Heart left ventricle (tissue), 16 donors: ENCODE measurements at regions not wholly inside any gene's neighbourhood (a gene's known extent, or its start where the extent isn't known, plus 50 kb on each side); places are given as distances from the start of the nearest gene placed in this dataset.

ENCODE experiments used
- ATAC-seq, 4 donors: fragments of 200-7000 bp; cut with Tn5 transposase; one replicate each; pipeline ENCODE4 v1.9.1; 2020 to 2022; ENCODE audit warnings: moderate library complexity in 4 of 4, mild to moderate bottlenecking in 3 of 4, moderate number of reproducible peaks in 1 of 4
- DNase-seq, 5 donors: peaks; one replicate each; pipeline ENCODE4 v3.0.0-alpha.2; 2020
- H3K27ac ChIP-seq, 12 donors: fragments of 200-600 bp; sonication (generic) in 4 of 12; one replicate each; pipeline versions ENCODE4 v1.5.0 to v1.8.0; 2016 to 2022; ENCODE audit warnings: mild to moderate bottlenecking in 2 of 12
- H3K27me3 ChIP-seq, 9 donors: fragments of 200-600 bp; sonication (generic) in 2 of 9; one replicate each; pipeline versions ENCODE4 v1.5.1 to v1.8.0; 2016 to 2022; ENCODE audit warnings: mild to moderate bottlenecking in 3 of 9
- H3K36me3 ChIP-seq, 9 donors: fragments of 200-600 bp; sonication (generic) in 2 of 9; one replicate each; pipeline versions ENCODE4 v1.5.0 to v1.8.0; 2018 to 2022; ENCODE audit warnings: mild to moderate bottlenecking in 2 of 9
- H3K4me1 ChIP-seq, 12 donors: fragments of 200-600 bp; sonication (generic) in 4 of 12; one replicate each; pipeline versions ENCODE4 v1.5.0 to v1.8.0; 2016 to 2022; ENCODE audit warnings: mild to moderate bottlenecking in 3 of 12
- H3K4me3 ChIP-seq, 12 donors: fragments of 200-600 bp; sonication (generic) in 4 of 12; one replicate each; pipeline versions ENCODE4 v1.5.0 to v1.8.0; 2017 to 2022; ENCODE audit warnings: mild to moderate bottlenecking in 9 of 12, moderate library complexity in 4 of 12
- H3K9me3 ChIP-seq, 12 donors: fragments of 200-600 bp; sonication (generic) in 4 of 12; one replicate each; pipeline versions ENCODE4 v1.5.0 to v1.8.0; 2016 to 2022; ENCODE audit warnings: mild to moderate bottlenecking in 1 of 12
- POLR2A ChIP-seq, 2 donors: fragments of 450-650 bp; IDR thresholded peaks; one replicate each; pipeline ENCODE4 v1.6.1; 2017; ENCODE audit warnings: antibody characterized with exemption in 2 of 2, mild to moderate bottlenecking in 2 of 2, moderate library complexity in 2 of 2
- WGBS, 4 donors: extraction: QIAGEN DNeasy Blood & Tissue Kit in 2 of 4; methylation state at CpG; one replicate each; pipeline versions ENCODE4 v1.1.5 to v1.1.7; 2013 to 2018; 5-methylcytosine and 5-hydroxymethylcytosine counted together
- intact Hi-C, 10 donors: fragments of 100-400 bp; cut with DNase I; formaldehyde crosslinking; loops; one replicate each; pipeline versions ENCODE4 v1.11.1 to v1.14.2; 2022
- TF ChIP-seq, protein P1 (sequence below), 12 donors: fragments of 200-600 bp; sonication (generic) in 4 of 12; IDR thresholded peaks; one replicate each; pipeline versions ENCODE4 v1.5.0 to v1.8.0; 2018 to 2022; ENCODE audit warnings: antibody characterized with exemption in 12 of 12, mild to moderate bottlenecking in 5 of 12
- donor health status: ischemic (EF 13 %, LVEDD 7.1; RV severe dilation, severe dysfunction).
- donor health status: healthy with polysubstance abuse.
- donor health status: DM: no; HTN: yes; CAD: no.
- donor health status: DM: no; HTN: no; CAD: no.
- donor health status: ischemic (EF 25% LVEDD 6.9; RV normal size, moderate dysfunction).
- donor health status: ischemic (EF 25% LVEDD 5.7; RV mildly dilated, moderate dysfunction).
- donor health status: healthy.
- donor health status: DM: yes; HTN: yes; CAD: no.
- donor health status: ischemic (EF 35%, LVEDD 5.7; RV mildly dilated, moderate dysfunction).
- donor health status: nonischemic (EF 11% LVEDD 7.7; RV severe dilation, severe dysfunction).
- donor health status: DM: yes; HTN: yes; CAD: no.
- donor health status: PGD.
- donor health status: ischemic (EF 29% LVEDD 5.4; RV normal size, mild dysfunction).
- donor health status: nonischemic (EF 23%, LVEDD 6.1; RV moderate dilation, normal function).

DNA sequence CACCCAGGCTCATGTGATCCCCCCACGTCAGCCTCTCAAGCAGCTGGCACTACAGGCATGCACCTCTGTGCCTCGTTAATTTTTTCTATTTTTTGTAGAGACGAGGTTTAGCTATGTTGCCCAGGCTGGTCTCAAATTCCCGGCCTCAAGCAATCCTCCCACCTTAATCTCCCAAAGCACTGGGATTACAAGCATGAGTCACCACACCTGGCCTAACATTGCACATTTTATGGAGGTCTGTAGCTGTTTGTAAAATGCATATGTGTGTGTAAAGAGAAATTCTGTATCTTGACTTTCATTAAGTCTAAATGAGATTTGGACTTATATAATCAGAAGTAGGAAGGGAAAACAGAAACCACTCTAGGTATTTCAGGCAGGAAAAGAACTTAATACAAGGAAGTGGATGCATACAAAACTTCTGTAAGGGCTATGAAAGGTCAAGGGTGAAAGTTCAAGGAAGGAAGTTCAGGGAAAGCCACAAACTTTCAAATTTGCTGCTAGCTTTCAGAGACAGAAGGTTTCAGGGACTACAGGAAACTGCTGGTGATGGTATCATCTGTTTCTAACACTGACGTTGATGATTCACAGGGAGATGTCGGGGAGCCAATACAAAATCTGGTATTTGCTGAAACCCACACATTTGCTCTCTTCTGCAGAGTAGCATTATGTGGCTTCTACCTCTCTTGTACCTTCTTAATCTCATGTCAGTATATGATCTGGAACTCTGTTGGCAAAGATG lies 209.4 kb downstream of the PIK3R1 start:
- Histone ChIP-seq H3K36me3 (no peaks in the 10 kb centered on the region), H3K4me3 (no peak overlapping the region), H3K9me3 (no peaks in the 10 kb centered on the region), H3K27ac (peak overlapping the region in 1 of 12 donors; percentile 27), H3K27me3 (no peaks in the 10 kb centered on the region), H3K4me1 (peaks cover 0 to 22% (median 7%) of the 10 kb centered on the region in 12 donors)
- no peak for TF ChIP-seq POLR2A (IDR thresholded peaks at IDR 0.05)
- TF ChIP-seq, protein P1, sequence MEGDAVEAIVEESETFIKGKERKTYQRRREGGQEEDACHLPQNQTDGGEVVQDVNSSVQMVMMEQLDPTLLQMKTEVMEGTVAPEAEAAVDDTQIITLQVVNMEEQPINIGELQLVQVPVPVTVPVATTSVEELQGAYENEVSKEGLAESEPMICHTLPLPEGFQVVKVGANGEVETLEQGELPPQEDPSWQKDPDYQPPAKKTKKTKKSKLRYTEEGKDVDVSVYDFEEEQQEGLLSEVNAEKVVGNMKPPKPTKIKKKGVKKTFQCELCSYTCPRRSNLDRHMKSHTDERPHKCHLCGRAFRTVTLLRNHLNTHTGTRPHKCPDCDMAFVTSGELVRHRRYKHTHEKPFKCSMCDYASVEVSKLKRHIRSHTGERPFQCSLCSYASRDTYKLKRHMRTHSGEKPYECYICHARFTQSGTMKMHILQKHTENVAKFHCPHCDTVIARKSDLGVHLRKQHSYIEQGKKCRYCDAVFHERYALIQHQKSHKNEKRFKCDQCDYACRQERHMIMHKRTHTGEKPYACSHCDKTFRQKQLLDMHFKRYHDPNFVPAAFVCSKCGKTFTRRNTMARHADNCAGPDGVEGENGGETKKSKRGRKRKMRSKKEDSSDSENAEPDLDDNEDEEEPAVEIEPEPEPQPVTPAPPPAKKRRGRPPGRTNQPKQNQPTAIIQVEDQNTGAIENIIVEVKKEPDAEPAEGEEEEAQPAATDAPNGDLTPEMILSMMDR (IDR thresholded peaks at IDR 0.05): no peak
- ATAC-seq (no peak), DNase-seq (no peak)
- WGBS, 4 donors: 70 to 74% (median 73%) methylated on average over 6 of the region's 6 CpGs
- intact Hi-C loops: no loop called here

DNA sequence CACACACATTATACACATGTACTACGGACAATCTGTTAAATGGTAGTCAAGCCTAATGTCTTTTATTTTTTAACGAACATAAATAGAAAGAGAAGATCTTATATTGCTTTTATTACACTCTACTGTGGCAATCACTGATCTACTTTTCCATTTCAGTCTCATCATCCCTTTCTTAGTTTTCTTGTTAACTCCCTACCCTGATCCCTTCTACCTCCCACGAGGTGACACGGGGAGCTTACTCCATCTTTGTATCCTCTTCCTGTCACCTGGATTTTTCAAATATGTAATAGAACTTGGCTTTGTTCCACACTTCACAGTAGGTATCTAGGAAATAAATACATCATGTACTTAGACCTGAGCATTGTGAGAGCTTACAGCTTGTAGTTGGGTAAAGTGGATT lies 211.0 kb downstream of the PIK3R1 start:
- intact Hi-C loops: no loop called here
- ATAC-seq (no peak), DNase-seq (no peak)
- Histone ChIP-seq H3K4me3 (no peak overlapping the region), H3K4me1 (peaks cover 0 to 15% (median 0%) of the 10 kb centered on the region in 12 donors), H3K9me3 (no peaks in the 10 kb centered on the region), H3K27me3 (no peaks in the 10 kb centered on the region), H3K36me3 (no peaks in the 10 kb centered on the region), H3K27ac (no peak overlapping the region)
- WGBS, 4 donors: 80 to 87% (median 84%) methylated on average over 4 of the region's 4 CpGs
- TF ChIP-seq, protein P1 (IDR thresholded peaks at IDR 0.05): no peak
- no peak for TF ChIP-seq POLR2A (IDR thresholded peaks at IDR 0.05)

DNA sequence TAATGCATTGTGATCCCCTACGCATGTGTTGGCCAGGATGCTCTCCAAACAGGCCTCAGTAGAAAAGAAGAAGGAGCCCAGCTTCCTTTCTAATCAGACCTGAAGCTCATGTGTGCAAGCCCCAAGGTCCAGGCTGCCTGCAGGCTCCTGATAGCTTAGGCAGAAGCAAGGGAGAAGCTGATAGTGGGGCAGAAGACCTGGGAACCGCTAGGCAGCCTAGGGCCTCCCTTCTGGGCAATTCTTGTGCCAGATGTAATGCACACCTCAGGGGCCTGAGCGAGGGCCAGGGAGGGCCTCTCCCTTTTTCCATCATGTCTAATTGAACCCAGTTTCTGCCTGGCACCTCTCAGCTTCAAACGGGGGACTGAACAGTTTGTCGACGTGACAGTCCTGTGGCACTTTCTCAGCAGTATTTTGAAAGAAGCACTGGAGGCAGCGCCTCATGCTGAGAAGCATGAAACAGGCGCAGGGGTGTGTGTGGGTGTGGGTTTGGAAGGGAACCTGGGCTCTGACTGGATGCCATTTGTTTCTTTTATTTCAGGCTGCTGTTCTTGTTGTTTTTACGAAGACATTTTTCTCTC lies 212.8 kb downstream of the PIK3R1 start:
- intact Hi-C loops: no loop called here
- DNase-seq: no peak
- H3K27ac ChIP-seq: no peak overlapping the region
- ATAC-seq: no peak
- no peaks in the 10 kb centered on the region for H3K27me3 ChIP-seq
- H3K4me1 ChIP-seq: peaks cover 0 to 29% (median 4%) of the 10 kb centered on the region in 12 donors
- TF ChIP-seq, protein P1 (IDR thresholded peaks at IDR 0.05): no peak
- TF ChIP-seq POLR2A (IDR thresholded peaks at IDR 0.05): no peak
- H3K4me3 ChIP-seq: no peak overlapping the region
- WGBS, 4 donors: 85 to 92% (median 91%) methylated on average over 8 to 9 of the region's 9 CpGs
- no peaks in the 10 kb centered on the region for H3K9me3 ChIP-seq
- H3K36me3 ChIP-seq: no peaks in the 10 kb centered on the region

DNA sequence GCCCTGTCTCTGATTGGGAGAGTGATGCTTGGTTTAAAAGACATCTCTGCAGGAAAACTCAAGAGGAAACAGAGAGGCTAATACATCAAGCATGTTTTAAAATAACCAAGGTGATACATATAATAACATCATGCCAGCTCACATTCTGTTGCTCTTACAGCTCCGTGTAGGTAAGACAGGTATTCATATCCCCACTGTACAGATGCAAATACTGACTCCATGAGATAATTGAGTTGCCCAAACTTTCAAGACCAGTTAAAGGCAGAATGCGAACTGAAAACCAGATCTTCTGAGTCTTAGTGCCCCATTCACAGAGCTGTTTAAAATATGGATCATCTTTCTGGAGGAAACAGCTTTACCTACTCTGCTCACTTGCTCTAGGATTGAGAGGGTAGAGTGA lies 214.0 kb downstream of the PIK3R1 start:
- no peak for TF ChIP-seq POLR2A (IDR thresholded peaks at IDR 0.05)
- TF ChIP-seq, protein P1 (IDR thresholded peaks at IDR 0.05): no peak
- Histone ChIP-seq H3K27ac (no peak overlapping the region), H3K4me3 (no peak overlapping the region), H3K36me3 (no peaks in the 10 kb centered on the region), H3K4me1 (peaks cover 0 to 41% (median 14%) of the 10 kb centered on the region in 12 donors), H3K27me3 (no peaks in the 10 kb centered on the region), H3K9me3 (no peaks in the 10 kb centered on the region)
- intact Hi-C loops: no loop called here
- 96 to 98% (median 97%) methylated on average over 2 of the region's 2 CpGs for WGBS, 4 donors
- no peak for DNase-seq
- no peak for ATAC-seq
